HUDEP-2 (cell line): ENCODE measurements at regions not wholly inside any gene's neighbourhood (a gene's known extent, or its start where the extent isn't known, plus 50 kb on each side); places are given as distances from the start of the nearest gene placed in this dataset.

Source experiments
- DNase-seq, 76 experiments: peaks; one replicate each; lab custom pipeline; 2025; ENCODE audit not compliant: unreplicated experiment in 76 of 76; lab: John Stamatoyannopoulos, UW

DNA sequence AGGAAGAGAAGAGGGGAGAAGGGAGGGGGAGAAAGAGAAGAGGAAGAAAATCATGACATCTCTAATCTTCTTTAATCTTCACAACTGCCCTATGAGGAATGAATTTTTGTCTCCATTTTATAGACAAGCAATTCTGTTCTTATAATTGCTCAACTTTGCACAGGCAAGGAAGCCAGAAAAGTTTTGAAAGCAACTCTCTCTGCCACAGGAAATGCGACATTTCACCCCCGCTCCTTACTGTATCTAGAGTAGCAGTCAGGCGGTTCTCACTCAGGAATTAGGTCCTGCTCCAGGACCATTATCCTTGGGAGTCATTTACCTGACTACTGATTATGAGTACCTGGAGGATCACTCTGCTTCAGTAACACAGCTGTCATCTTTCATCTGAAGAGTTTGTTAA is 69.2 kb upstream of the FAM9A start:
- no peak for DNase-seq

DNA sequence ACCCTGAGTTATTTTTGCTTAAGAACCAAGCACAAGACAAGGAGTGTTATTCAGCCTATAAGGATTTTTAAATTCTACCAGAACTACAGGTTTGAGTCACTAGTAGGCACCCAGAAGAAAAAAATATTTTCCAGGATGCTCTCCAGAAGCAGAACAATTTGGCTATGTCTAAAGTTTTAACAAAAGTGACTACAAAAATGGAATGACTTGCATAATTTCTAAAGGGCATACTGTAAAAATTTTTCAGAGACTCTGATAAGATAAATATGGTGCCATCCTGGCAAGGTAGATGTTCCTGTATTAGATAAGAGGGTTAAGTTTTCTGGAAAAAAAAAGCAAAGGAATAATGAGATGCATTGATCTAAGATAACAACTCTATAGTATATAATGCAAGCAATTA is 68.6 kb upstream of the FAM9A start:
- DNase-seq, result no peak

DNA sequence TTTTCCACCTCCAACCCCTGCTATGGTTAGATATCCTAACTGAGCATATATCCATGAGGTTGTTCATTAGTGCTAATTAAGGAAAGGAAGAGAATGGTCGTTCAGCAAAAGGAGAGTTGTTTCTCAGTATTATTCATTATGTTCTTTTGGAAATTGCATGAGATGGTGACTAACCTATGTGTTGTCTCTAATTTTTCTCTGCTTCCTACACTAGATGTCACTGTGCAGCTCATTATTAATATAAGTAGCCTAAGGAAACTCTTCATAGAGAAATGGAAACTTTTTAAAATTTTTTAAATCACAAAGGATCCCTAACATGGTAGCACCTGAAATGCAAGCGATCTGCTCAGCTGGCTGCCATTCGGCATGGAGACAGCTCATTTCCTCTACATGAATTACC is 67.7 kb upstream of the FAM9A start:
- DNase-seq, result no peak

DNA sequence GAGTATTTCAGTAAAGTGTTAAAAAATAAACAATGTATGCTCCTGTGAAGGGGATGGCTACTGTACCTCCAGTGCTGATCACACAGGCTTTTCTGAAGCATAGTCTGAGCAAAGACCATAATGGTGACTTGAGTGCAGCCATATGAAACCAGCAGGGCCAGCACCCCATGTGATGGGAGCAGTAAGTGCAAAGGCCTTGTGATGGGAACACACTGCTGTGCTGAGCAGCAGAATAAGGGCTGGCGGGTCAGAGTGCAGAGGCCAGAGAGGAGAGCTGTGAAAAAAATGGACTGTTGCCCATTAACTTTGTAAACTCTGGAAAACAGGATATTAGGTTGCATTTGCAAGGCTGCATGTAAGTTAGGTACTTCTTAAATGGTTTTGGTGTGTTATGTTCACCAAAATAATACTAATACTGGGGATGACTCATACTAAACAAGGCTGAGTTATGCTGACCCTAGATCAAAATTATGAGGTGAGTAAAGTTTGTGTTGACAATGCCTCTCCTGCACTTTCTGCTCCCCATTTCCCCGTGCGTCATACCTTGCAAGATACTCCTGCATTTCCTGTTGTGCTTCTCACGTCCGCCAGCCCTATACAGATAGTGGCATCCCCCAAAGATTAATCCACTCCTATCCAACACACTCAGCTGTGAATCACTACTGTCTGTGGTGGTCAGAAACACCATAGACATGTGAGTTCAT is 67.0 kb upstream of the FAM9A start:
- DNase-seq, result no peak

DNA sequence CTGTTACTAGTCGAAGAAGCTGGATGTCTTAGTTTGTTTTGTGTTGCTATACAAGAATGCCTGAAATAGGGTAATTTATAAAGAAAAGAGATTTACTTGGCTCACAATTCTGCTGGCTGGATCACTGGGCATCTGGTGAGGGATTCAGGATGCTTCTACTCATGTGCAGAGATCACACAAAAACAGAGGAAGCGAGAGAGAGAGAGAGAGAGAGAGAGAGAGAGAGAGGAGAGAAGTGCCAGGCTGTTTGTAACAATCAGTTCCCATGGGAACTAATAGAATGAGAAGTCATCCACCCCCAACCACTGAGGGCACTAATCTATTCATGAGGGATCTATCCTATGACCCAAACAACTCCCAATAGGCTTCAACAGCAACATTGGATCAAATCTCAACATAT is 66.2 kb upstream of the FAM9A start:
- DNase-seq, result no peak

DNA sequence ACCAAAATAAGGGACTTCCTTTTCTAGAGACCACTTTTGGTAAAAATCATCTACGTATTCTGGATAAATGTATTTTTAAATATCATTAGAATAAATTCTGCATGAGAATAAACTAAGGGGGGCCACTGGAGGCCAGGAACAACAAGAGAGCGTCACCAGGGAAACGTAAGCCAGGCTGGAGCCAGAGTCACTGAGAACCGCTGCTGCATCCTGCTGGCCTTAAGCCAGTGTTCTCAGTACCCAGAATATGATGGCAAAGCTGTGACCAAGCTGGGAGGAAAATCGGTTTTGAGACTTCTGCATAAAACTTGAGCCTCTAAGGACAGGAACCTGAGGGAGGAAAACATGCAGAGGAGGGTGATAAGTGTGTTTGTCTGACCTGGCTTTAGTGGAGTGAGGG is 63.0 kb upstream of the FAM9A start:
- DNase-seq, result no peak

DNA sequence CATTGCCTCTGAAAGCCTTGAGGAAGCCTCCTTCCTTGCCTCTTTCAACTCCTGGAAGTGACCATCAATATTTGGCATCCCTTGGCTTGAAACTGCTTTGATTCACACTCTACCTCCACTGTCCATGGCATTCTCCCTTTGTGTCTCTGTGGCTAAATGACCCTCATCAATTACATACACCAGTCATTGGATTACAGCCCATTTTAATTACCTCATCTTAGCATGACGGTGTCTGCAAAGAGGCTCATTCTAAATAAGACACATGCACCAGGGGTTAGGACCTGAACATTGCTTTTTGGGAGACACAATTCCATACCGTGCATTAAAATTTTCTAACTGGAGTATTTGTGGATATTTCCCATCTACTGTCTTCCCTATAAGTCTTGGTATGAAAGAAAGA is 60.7 kb upstream of the FAM9A start:
- DNase-seq, result no peak

DNA sequence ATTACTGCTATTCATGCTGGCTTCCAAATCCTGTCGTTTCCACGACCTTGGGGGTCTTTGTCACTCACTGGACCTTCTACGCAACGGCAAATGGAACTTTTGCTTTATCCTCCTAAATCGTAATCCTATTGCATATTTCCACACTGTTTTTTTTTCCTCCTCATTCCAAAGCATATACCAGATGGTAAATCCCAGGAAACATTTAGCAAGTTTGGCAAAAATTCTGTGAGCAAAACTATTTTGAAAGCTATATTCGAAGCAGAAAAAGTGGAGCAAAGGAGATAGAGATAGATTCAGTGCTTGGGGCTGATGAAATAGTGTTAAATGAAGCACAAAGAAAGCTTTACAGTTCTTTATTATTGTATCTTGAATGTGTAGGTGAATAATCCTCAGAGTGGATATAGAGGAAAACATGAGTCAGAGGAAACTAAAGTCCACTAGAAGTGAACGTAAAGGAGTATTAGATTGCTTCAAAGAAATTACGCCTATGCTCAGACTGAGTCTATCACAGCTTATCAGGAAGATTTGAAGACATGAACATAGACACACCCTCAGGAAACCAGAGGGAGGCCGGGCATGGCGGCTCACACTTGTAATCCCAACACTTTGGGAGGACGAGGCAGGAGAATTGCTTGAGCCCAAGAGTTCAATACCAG is 50.2 kb upstream of the FAM9A start:
- no peak for DNase-seq
